ENCODE measurements at regions not wholly inside any gene's neighbourhood (a gene's known extent, or its start where the extent isn't known, plus 50 kb on each side); places are given as distances from the start of the nearest gene placed in this dataset.
"Not testable (repeated sequence)": the region's sequence is repeated elsewhere in the genome, so short reads cannot be mapped to it uniquely, and the experiment has no call there.

- H3K4me3 ChIP-seq (ENCODE audit: low read depth, low read length) = no peak overlapping the region
- no peak for DNase-seq (ENCODE audit: low read depth)
- no peak for TF ChIP-seq CTCF (conservative IDR thresholded peaks at IDR 0.05; ENCODE audit: low read depth, low read length)
These were observed 60.4 kb upstream of the DMRTB1 start for GRCh38 chr1:53398576-53399365.

- H3K4me3 ChIP-seq (ENCODE audit: low read depth, low read length); DNase-seq (ENCODE audit: low read depth): not testable (repeated sequence)
These were observed 59.6 kb upstream of the DMRTB1 start for GRCh38 chr1:53399370-53400133.

- DNase-seq (ENCODE audit: low read depth) = no peak
- TF ChIP-seq CTCF (conservative IDR thresholded peaks at IDR 0.05; ENCODE audit: low read depth, low read length) = no peak
- no peak overlapping the region for H3K4me3 ChIP-seq (ENCODE audit: low read depth, low read length)
These were observed 58.2 kb upstream of the DMRTB1 start for GRCh38 chr1:53400761-53401674.

- no peak for DNase-seq (ENCODE audit: low read depth)
- no peak overlapping the region for H3K4me3 ChIP-seq (ENCODE audit: low read depth, low read length)
- TF ChIP-seq CTCF (conservative IDR thresholded peaks at IDR 0.05; ENCODE audit: low read depth, low read length) = no peak
These were observed 57.1 kb upstream of the DMRTB1 start for GRCh38 chr1:53401813-53402745.

- no peak overlapping the region for H3K4me3 ChIP-seq (ENCODE audit: low read depth, low read length)
- DNase-seq (ENCODE audit: low read depth) = no peak
- TF ChIP-seq CTCF (conservative IDR thresholded peaks at IDR 0.05; ENCODE audit: low read depth, low read length) = no peak
These were observed 56.1 kb upstream of the DMRTB1 start for GRCh38 chr1:53402891-53403655.

GRCh38 chr1:53405737-53406136 lies 53.5 kb upstream of the DMRTB1 start:
- no peak overlapping the region for H3K4me3 ChIP-seq (ENCODE audit: low read depth, low read length)
- no peak for TF ChIP-seq CTCF (conservative IDR thresholded peaks at IDR 0.05; ENCODE audit: low read depth, low read length)
- DNase-seq (ENCODE audit: low read depth) = no peak
